Renal cortical epithelial cell (primary cell): ENCODE measurements at regions not wholly inside any gene's neighbourhood (a gene's known extent, or its start where the extent isn't known, plus 50 kb on each side); places are given as distances from the start of the nearest gene placed in this dataset.

Experiments used
- DNase-seq: peaks from one replicate; pipeline ENCODE4 v3.0.0-alpha.2; 2011; ENCODE audit warnings: low read depth

- no peak for DNase-seq
These were observed 120.6 kb upstream of the RPL38 start for GRCh38 chr17:74082886-74083285.

- no peak for DNase-seq
These were observed 120.2 kb upstream of the RPL38 start for GRCh38 chr17:74083321-74083720.

GRCh38 chr17:74085434-74085833, 118.0 kb upstream of the RPL38 start:
- no peak for DNase-seq

- no peak for DNase-seq
These were observed 116.4 kb upstream of the RPL38 start for GRCh38 chr17:74087002-74087585.

GRCh38 chr17:74088285-74088933, 115.1 kb upstream of the RPL38 start:
- DNase-seq, result no peak

- DNase-seq, result no peak
These were observed 114.5 kb upstream of the RPL38 start for GRCh38 chr17:74088934-74089329.

GRCh38 chr17:74089380-74089779, 114.1 kb upstream of the RPL38 start:
- no peak for DNase-seq

GRCh38 chr17:74089869-74090464, 113.5 kb upstream of the RPL38 start:
- DNase-seq, result peak; percentile 9

GRCh38 chr17:74094651-74095050, 108.8 kb upstream of the RPL38 start:
- DNase-seq, result no peak

- no peak for DNase-seq
These were observed 107.0 kb upstream of the RPL38 start for GRCh38 chr17:74096456-74096855.

- no peak for DNase-seq
These were observed 105.9 kb upstream of the RPL38 start for GRCh38 chr17:74097450-74098135.

GRCh38 chr17:74098136-74099024, 105.1 kb upstream of the RPL38 start:
- DNase-seq, result no peak

- no peak for DNase-seq
These were observed 103.8 kb upstream of the RPL38 start for GRCh38 chr17:74099442-74100340.

GRCh38 chr17:74104921-74105320, 98.6 kb upstream of the RPL38 start:
- DNase-seq, result no peak

GRCh38 chr17:74107107-74107506, 96.4 kb upstream of the RPL38 start:
- no peak for DNase-seq

GRCh38 chr17:74108126-74108705, 95.3 kb upstream of the RPL38 start:
- DNase-seq, result no peak

- DNase-seq, result no peak
These were observed 93.0 kb upstream of the RPL38 start for GRCh38 chr17:74110467-74110866.

GRCh38 chr17:74113326-74113725, 90.2 kb upstream of the RPL38 start:
- DNase-seq, result no peak

GRCh38 chr17:74113952-74114351, 89.5 kb upstream of the RPL38 start:
- DNase-seq, result no peak

GRCh38 chr17:74114881-74115470, 88.5 kb upstream of the RPL38 start:
- DNase-seq, result no peak
